SH-SY5Y (cell line): ENCODE measurements at regions not wholly inside any gene's neighbourhood (a gene's known extent, or its start where the extent isn't known, plus 50 kb on each side); places are given as distances from the start of the nearest gene placed in this dataset.

Source experiments
- GATA2 ChIP-seq: IDR thresholded peaks from 2 replicates; pipeline ENCODE4 v1.6.1; 2011; ENCODE audit warnings: mild to moderate bottlenecking, low read depth, low read length
- GATA3 ChIP-seq: IDR thresholded peaks from 2 replicates; pipeline ENCODE4 v1.6.1; 2011; ENCODE audit warnings: low read depth, mild to moderate bottlenecking, low read length, moderate library complexity

DNA sequence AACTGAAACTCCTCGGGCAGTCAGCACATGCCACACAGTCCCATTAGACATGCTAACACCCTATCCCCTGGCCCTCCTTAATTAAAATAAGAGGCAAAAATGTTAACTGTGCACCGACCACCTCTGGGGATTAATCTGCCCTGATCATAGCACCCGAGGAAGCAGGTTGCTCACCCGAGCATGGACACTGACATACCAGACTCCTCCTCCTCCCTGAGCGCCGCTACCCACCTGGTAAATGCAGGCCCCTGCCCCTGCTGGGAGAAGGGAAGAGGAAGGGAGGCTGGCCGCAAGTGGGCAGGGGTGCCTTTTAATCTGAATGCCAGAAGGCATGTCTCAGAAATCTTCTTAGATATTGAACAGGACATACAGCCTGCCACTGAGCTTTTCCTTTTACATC, 360.9 kb downstream of the RRAGC start:
- TF ChIP-seq GATA2 = no peak
- TF ChIP-seq GATA3 = no peak
